H9 (cell line): ENCODE measurements at regions not wholly inside any gene's neighbourhood (a gene's known extent, or its start where the extent isn't known, plus 50 kb on each side); places are given as distances from the start of the nearest gene placed in this dataset.

Source experiments
- DNase-seq: peaks from one replicate; pipeline ENCODE4 v3.0.0-alpha.2; 2017
- H2AFZ ChIP-seq: one replicate; pipeline ENCODE4 v1.6.1; 2013; ENCODE audit warnings: mild to moderate bottlenecking, low read length, control low read depth, moderate library complexity
- H2AK5ac ChIP-seq: 2 replicates; pipeline ENCODE4 v1.6.1; 2013; ENCODE audit warnings: low read length, control low read depth, mixed read lengths; ENCODE audit not compliant: insufficient read length
- H2BK120ac ChIP-seq: one replicate; pipeline ENCODE4 v1.6.1; 2013; ENCODE audit warnings: low read depth, mild to moderate bottlenecking, low read length, control low read depth, inconsistent platforms; ENCODE audit not compliant: poor library complexity, severe bottlenecking
- H2BK12ac ChIP-seq: 2 replicates; pipeline ENCODE4 v1.6.1; 2013; ENCODE audit warnings: low read length, control low read depth, mixed read lengths, low read depth; ENCODE audit not compliant: insufficient read length
- H2BK15ac ChIP-seq: 2 replicates; pipeline ENCODE4 v1.6.1; 2013; ENCODE audit warnings: low read depth, low read length, control low read depth
- H2BK20ac ChIP-seq: one replicate; pipeline ENCODE4 v1.6.1; 2013; ENCODE audit warnings: low read depth, mild to moderate bottlenecking, low read length, control low read depth, inconsistent platforms; ENCODE audit not compliant: poor library complexity, severe bottlenecking
- H2BK5ac ChIP-seq: 2 replicates; pipeline ENCODE4 v1.6.1; 2013; ENCODE audit warnings: low read length, control low read depth, mixed read lengths; ENCODE audit not compliant: insufficient read length
- H3K14ac ChIP-seq: 2 replicates; pipeline ENCODE4 v1.6.1; 2013; ENCODE audit warnings: low read length, control low read depth; ENCODE audit not compliant: insufficient read depth
- H3K18ac ChIP-seq: 2 replicates; pipeline ENCODE4 v1.6.1; 2013; ENCODE audit warnings: low read depth, mild to moderate bottlenecking, mixed read lengths, low read length, control low read depth; ENCODE audit not compliant: insufficient read length
- H3K23ac ChIP-seq: 2 replicates; pipeline ENCODE4 v1.6.1; 2013; ENCODE audit warnings: low read length, control low read depth, mixed read lengths, low read depth; ENCODE audit not compliant: insufficient read length
- H3K23me2 ChIP-seq: 2 replicates; pipeline ENCODE4 v1.6.1; 2013; ENCODE audit warnings: low read depth, mild to moderate bottlenecking, mixed read lengths, low read length, control low read depth; ENCODE audit not compliant: insufficient read length, poor library complexity, severe bottlenecking
- H3K27ac ChIP-seq: 2 replicates; pipeline ENCODE4 v1.5.1; 2013; ENCODE audit warnings: low read length, control low read depth, mixed read lengths, low read depth; ENCODE audit not compliant: insufficient read length
- H3K27me3 ChIP-seq: 2 replicates; pipeline ENCODE4 v1.6.1; 2013; ENCODE audit warnings: low read length, control low read depth, inconsistent platforms; ENCODE audit not compliant: insufficient read depth
- H3K4ac ChIP-seq: 2 replicates; pipeline ENCODE4 v1.6.1; 2013; ENCODE audit warnings: low read depth, mild to moderate bottlenecking, control low read depth, inconsistent platforms, low read length, moderate library complexity
- H3K4me1 ChIP-seq: 2 replicates; pipeline ENCODE4 v1.6.1; 2013; ENCODE audit warnings: low read length, control low read depth, inconsistent platforms; ENCODE audit not compliant: insufficient read depth
- H3K4me2 ChIP-seq: 2 replicates; pipeline ENCODE4 v1.6.1; 2013; ENCODE audit warnings: low read length, control low read depth, mixed read lengths; ENCODE audit not compliant: insufficient read length, insufficient read depth
- H3K56ac ChIP-seq: 2 replicates; pipeline ENCODE4 v1.6.1; 2013; ENCODE audit warnings: low read depth, mild to moderate bottlenecking, mixed read lengths, low read length, control low read depth; ENCODE audit not compliant: insufficient read length
- H3K79me1 ChIP-seq: 2 replicates; pipeline ENCODE4 v1.6.1; 2013; ENCODE audit warnings: low read depth, mild to moderate bottlenecking, moderate library complexity, low read length, control low read depth, inconsistent platforms; ENCODE audit not compliant: insufficient read depth, poor library complexity, severe bottlenecking
- H3K79me2 ChIP-seq: 2 replicates; pipeline ENCODE4 v1.6.1; 2013; ENCODE audit warnings: low read length, control low read depth, inconsistent platforms; ENCODE audit not compliant: insufficient read depth
- H3K9ac ChIP-seq: 2 replicates; pipeline ENCODE4 v1.6.1; 2013; ENCODE audit warnings: low read length, control low read depth, mixed read lengths; ENCODE audit not compliant: insufficient read length; ENCODE audit errors: extremely low read depth
- H3K9me3 ChIP-seq: one replicate; pipeline ENCODE4 v1.6.1; 2013; ENCODE audit warnings: low read depth, low read length, inconsistent platforms; ENCODE audit not compliant: control insufficient read depth
- H3T11ph ChIP-seq: one replicate; pipeline ENCODE4 v1.6.1; 2013; ENCODE audit warnings: mild to moderate bottlenecking, low read length, control low read depth, inconsistent platforms
- H4K20me1 ChIP-seq: one replicate; pipeline ENCODE4 v1.6.1; 2013; ENCODE audit not compliant: control insufficient read depth, insufficient read length, insufficient read depth
- H4K5ac ChIP-seq: 2 replicates; pipeline ENCODE4 v1.6.1; 2013; ENCODE audit warnings: low read depth, mild to moderate bottlenecking, mixed read lengths, low read length, control low read depth; ENCODE audit not compliant: insufficient read length
- H4K8ac ChIP-seq: replicated peaks from 2 replicates; pipeline ENCODE4 v1.6.1; 2013; ENCODE audit warnings: low read length, control low read depth, mixed read lengths, low read depth; ENCODE audit not compliant: insufficient read length
- H4K91ac ChIP-seq: 2 replicates; pipeline ENCODE4 v1.6.1; 2013; ENCODE audit warnings: low read depth, mild to moderate bottlenecking, moderate library complexity, mixed read lengths, low read length, control low read depth; ENCODE audit not compliant: insufficient read length
- H3K27ac Mint-ChIP-seq, 3 experiments: 2 replicates in 2 of 3; 3 replicates in 1 of 3; pipeline ENCODE4 v1.8.0; 2020 to 2021; ENCODE audit warnings: mixed read lengths in 3 of 3, mild to moderate bottlenecking in 1 of 3, moderate library complexity in 1 of 3
- H3K27me3 Mint-ChIP-seq: 2 replicates; pipeline ENCODE4 v1.8.0; 2021; ENCODE audit warnings: low read depth, mild to moderate bottlenecking, moderate library complexity, mixed read lengths
- H3K36me3 Mint-ChIP-seq, 3 experiments: 2 replicates in 2 of 3; 3 replicates in 1 of 3; pipeline ENCODE4 v1.8.0; 2020 to 2021; ENCODE audit warnings: low read depth in 3 of 3, mixed read lengths in 3 of 3; ENCODE audit not compliant: insufficient read depth in 1 of 3
- H3K4me1 Mint-ChIP-seq, 2 experiments: 2 replicates each; pipeline ENCODE4 v1.8.0; 2020; ENCODE audit warnings: mixed read lengths in 2 of 2
- H3K4me3 Mint-ChIP-seq, 2 experiments: 2 replicates in 1 of 2; 3 replicates in 1 of 2; pipeline ENCODE4 v1.8.0; 2020 to 2021; ENCODE audit warnings: mild to moderate bottlenecking in 2 of 2, mixed read lengths in 2 of 2, moderate library complexity in 1 of 2
- H3K9me3 Mint-ChIP-seq, 2 experiments: 2 replicates in 1 of 2; 3 replicates in 1 of 2; pipeline ENCODE4 v1.8.0; 2020; ENCODE audit warnings: mild to moderate bottlenecking in 2 of 2, mixed read lengths in 2 of 2, moderate library complexity in 1 of 2
- CTCF ChIP-seq: fragments of 200-600 bp; sonication (generic); conservative IDR thresholded peaks from 3 replicates; pipeline ENCODE4 v1.8.0; 2021; ENCODE audit warnings: antibody characterized with exemption, mild to moderate bottlenecking

DNA sequence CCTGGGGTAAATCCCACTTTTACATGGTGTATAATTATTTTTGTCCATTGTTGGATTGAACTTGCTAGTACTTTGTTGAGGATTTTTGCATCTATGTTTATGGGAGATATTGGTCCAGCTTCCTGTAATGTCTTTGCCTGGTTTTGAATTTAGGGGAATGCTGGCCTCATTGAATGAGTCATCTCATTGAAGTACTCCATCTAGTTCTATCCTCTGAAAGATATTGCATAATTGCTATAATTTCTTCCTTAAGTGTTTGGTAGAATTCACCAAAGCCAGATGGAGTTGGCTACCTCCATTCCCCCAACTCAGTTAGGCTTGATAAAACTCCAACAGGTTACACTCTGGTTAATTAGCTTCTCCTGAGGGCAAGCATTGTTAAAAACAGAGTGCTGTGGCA is 237.4 kb upstream of the TGFBR2 start:
- Histone ChIP-seq H4K8ac (no peak overlapping the region), H2BK120ac (no peak overlapping the region), H3K4me1 (peaks cover 3% of the 10 kb centered on the region; the same call in 1 of the 2 replicates), H3K14ac (no peak overlapping the region), H4K91ac (no peak overlapping the region), H3K9me3 (no peaks in the 10 kb centered on the region), H3T11ph (no peak overlapping the region), H3K79me1 (no peaks in the 10 kb centered on the region), H2AFZ (no peak overlapping the region), H2BK20ac (no peak overlapping the region), H3K18ac (no peak overlapping the region), H3K27me3 (no peaks in the 10 kb centered on the region), H2AK5ac (no peak overlapping the region), H2BK15ac (no peak overlapping the region), H3K4ac (no peak overlapping the region), H3K23ac (no peak overlapping the region), H3K9ac (no peak overlapping the region), H3K4me2 (no peak overlapping the region), H3K23me2 (no peaks in the 10 kb centered on the region), H3K79me2 (no peaks in the 10 kb centered on the region), H2BK12ac (no peak overlapping the region), H3K56ac (no peak overlapping the region), H4K5ac (no peak overlapping the region), H2BK5ac (no peak overlapping the region), H3K27ac (no peak overlapping the region), H4K20me1 (no peaks in the 10 kb centered on the region)
- no peak for TF ChIP-seq CTCF
- no peak for DNase-seq
- H3K27ac Mint-ChIP-seq, result no peak overlapping the region
- H3K4me3 Mint-ChIP-seq, result no peak overlapping the region
- H3K9me3 Mint-ChIP-seq, result peaks cover 2 to 4% of the 10 kb centered on the region in 2 experiments; a peak in 1 of 5 replicates
- no peaks in the 10 kb centered on the region for H3K36me3 Mint-ChIP-seq
- H3K27me3 Mint-ChIP-seq, result no peaks in the 10 kb centered on the region
- H3K4me1 Mint-ChIP-seq, result peaks cover 11 to 14% of the 10 kb centered on the region in 2 experiments
